Mesenchymal stem cell (in vitro differentiated cells and primary cell): ENCODE measurements at regions not wholly inside any gene's neighbourhood (a gene's known extent, or its start where the extent isn't known, plus 50 kb on each side); places are given as distances from the start of the nearest gene placed in this dataset.

ENCODE experiments used
- DNase-seq: peaks from one replicate; pipeline ENCODE4 v3.0.0-alpha.2; 2013
- H2AFZ ChIP-seq: one replicate; pipeline ENCODE4 v1.6.1; 2013; ENCODE audit warnings: low read depth, mild to moderate bottlenecking, control low read depth, inconsistent platforms, low read length, moderate library complexity
- H2AK5ac ChIP-seq: 2 replicates; pipeline ENCODE4 v1.6.1; 2013; ENCODE audit warnings: low read length, moderate library complexity, mild to moderate bottlenecking, inconsistent platforms; ENCODE audit not compliant: severe bottlenecking
- H2BK120ac ChIP-seq: one replicate; pipeline ENCODE4 v1.6.1; 2013; ENCODE audit warnings: low read depth, mild to moderate bottlenecking, inconsistent platforms, low read length, moderate library complexity
- H2BK12ac ChIP-seq, 2 experiments: one replicate each; pipeline ENCODE4 v1.6.1; 2013; ENCODE audit warnings: inconsistent platforms in 2 of 2, low read length in 2 of 2, mild to moderate bottlenecking in 2 of 2, moderate library complexity in 2 of 2, control low read depth in 1 of 2
- H2BK15ac ChIP-seq: one replicate; pipeline ENCODE4 v1.6.1; 2013; ENCODE audit warnings: mild to moderate bottlenecking, low read depth, inconsistent platforms; ENCODE audit not compliant: poor library complexity, severe bottlenecking
- H2BK5ac ChIP-seq: 2 replicates; pipeline ENCODE4 v1.6.1; 2013; ENCODE audit warnings: low read depth, mild to moderate bottlenecking, low read length, control low read depth, inconsistent platforms; ENCODE audit not compliant: poor library complexity, severe bottlenecking
- H3K14ac ChIP-seq, 2 experiments: one replicate each; pipeline ENCODE4 v1.6.1; 2013; ENCODE audit warnings: inconsistent platforms in 2 of 2, low read length in 2 of 2, control low read depth in 1 of 2, mild to moderate bottlenecking in 1 of 2, moderate library complexity in 1 of 2
- H3K18ac ChIP-seq, 2 experiments: one replicate each; pipeline ENCODE4 v1.6.1; 2013; ENCODE audit warnings: inconsistent platforms in 2 of 2, low read length in 2 of 2, control low read depth in 1 of 2, low read depth in 1 of 2, mild to moderate bottlenecking in 1 of 2
- H3K23ac ChIP-seq, 2 experiments: one replicate each; pipeline ENCODE4 v1.6.1; 2013; ENCODE audit warnings: inconsistent platforms in 2 of 2, low read length in 2 of 2, mild to moderate bottlenecking in 2 of 2, moderate library complexity in 2 of 2, control low read depth in 1 of 2
- H3K27ac ChIP-seq: 2 replicates; pipeline ENCODE4 v1.5.1; 2013; ENCODE audit warnings: mild to moderate bottlenecking, moderate library complexity, low read length, control low read depth, inconsistent platforms; ENCODE audit not compliant: poor library complexity, severe bottlenecking
- H3K27me3 ChIP-seq, 2 experiments: 2 replicates each; pipeline versions ENCODE4 v1.6.1 to v1.7.0; 2013; ENCODE audit warnings: low read length in 2 of 2, mild to moderate bottlenecking in 2 of 2, moderate library complexity in 2 of 2, control low read depth in 1 of 2, inconsistent platforms in 1 of 2; ENCODE audit not compliant: control insufficient read depth in 1 of 2, insufficient read depth in 1 of 2
- H3K36me3 ChIP-seq, 2 experiments: 2 replicates each; pipeline versions ENCODE4 v1.6.1 to v1.7.0; 2013; ENCODE audit warnings: low read length in 2 of 2, control low read depth in 1 of 2, inconsistent platforms in 1 of 2, low read depth in 1 of 2, mild to moderate bottlenecking in 1 of 2; ENCODE audit not compliant: insufficient read depth in 2 of 2, control insufficient read depth in 1 of 2
- H3K4ac ChIP-seq, 2 experiments: one replicate each; pipeline ENCODE4 v1.6.1; 2013; ENCODE audit warnings: inconsistent platforms in 2 of 2, low read length in 2 of 2, mild to moderate bottlenecking in 2 of 2, moderate library complexity in 2 of 2, control low read depth in 1 of 2, low read depth in 1 of 2
- H3K4me1 ChIP-seq: 2 replicates; pipeline ENCODE4 v1.6.1; 2013; ENCODE audit warnings: low read depth, low read length, control low read depth; ENCODE audit not compliant: control insufficient read depth, insufficient read depth
- H3K4me2 ChIP-seq: 2 replicates; pipeline ENCODE4 v1.6.1; 2013; ENCODE audit warnings: low read length, mild to moderate bottlenecking, inconsistent platforms; ENCODE audit not compliant: poor library complexity, severe bottlenecking
- H3K4me3 ChIP-seq, 2 experiments: 2 replicates each; pipeline versions ENCODE4 v1.5.1 to v1.7.0; 2013; ENCODE audit warnings: low read length in 2 of 2, mild to moderate bottlenecking in 2 of 2, control low read depth in 1 of 2, low read depth in 1 of 2; ENCODE audit not compliant: insufficient read depth in 1 of 2
- H3K79me1 ChIP-seq: replicated peaks from 2 replicates; pipeline ENCODE4 v1.6.1; 2013; ENCODE audit warnings: mild to moderate bottlenecking, control low read depth, low read length, inconsistent platforms; ENCODE audit not compliant: poor library complexity, severe bottlenecking
- H3K9ac ChIP-seq: 2 replicates; pipeline ENCODE4 v1.7.0; 2013; ENCODE audit warnings: mild to moderate bottlenecking, low read length, moderate library complexity
- H3K9me3 ChIP-seq: 2 replicates; pipeline ENCODE4 v1.7.0; 2013; ENCODE audit warnings: mild to moderate bottlenecking, low read length; ENCODE audit not compliant: control insufficient read depth
- H4K8ac ChIP-seq: one replicate; pipeline ENCODE4 v1.6.1; 2013; ENCODE audit warnings: inconsistent platforms, mild to moderate bottlenecking, low read length, moderate library complexity
- H4K91ac ChIP-seq: one replicate; pipeline ENCODE4 v1.6.1; 2013; ENCODE audit warnings: mild to moderate bottlenecking, low read length, inconsistent platforms
- WGBS: methylation state at CpG from one replicate; pipeline ENCODE4 v1.1.7; 2013; ENCODE audit warnings: mixed read lengths; 5-methylcytosine and 5-hydroxymethylcytosine counted together

- no peak overlapping the region for H3K14ac ChIP-seq
- no peak overlapping the region for H3K4me3 ChIP-seq
- no peak overlapping the region for H4K91ac ChIP-seq
- no peak overlapping the region for H2BK12ac ChIP-seq
- H4K8ac ChIP-seq, result no peak overlapping the region
- 67% methylated on average over 1 of the region's 1 CpG for WGBS
- H3K27ac ChIP-seq, result no peak overlapping the region
- no peak overlapping the region for H2AK5ac ChIP-seq
- no peak overlapping the region for H3K18ac ChIP-seq
- no peaks in the 10 kb centered on the region for H3K36me3 ChIP-seq
- DNase-seq, result no peak
- H3K4me1 ChIP-seq, result no peaks in the 10 kb centered on the region
- peaks cover 8 to 15% of the 10 kb centered on the region in 2 experiments for H3K27me3 ChIP-seq
- no peak overlapping the region for H3K4me2 ChIP-seq
- no peak overlapping the region for H3K23ac ChIP-seq
- no peak overlapping the region for H2AFZ ChIP-seq
- H2BK15ac ChIP-seq, result no peak overlapping the region
- H2BK5ac ChIP-seq, result no peak overlapping the region
- no peak overlapping the region for H3K9ac ChIP-seq
- no peak overlapping the region for H3K4ac ChIP-seq
- H3K79me1 ChIP-seq, result no peaks in the 10 kb centered on the region
- no peak overlapping the region for H2BK120ac ChIP-seq
- H3K9me3 ChIP-seq, result peaks cover 5% of the 10 kb centered on the region
Measured at GRCh38 chr6:6771224-6771945, 182.9 kb downstream of the LY86 start.

GRCh38 chr6:6771964-6772363, 183.4 kb downstream of the LY86 start:
- WGBS, result 88% methylated on average over 5 of the region's 5 CpGs
- no peak for DNase-seq
- H3K79me1 ChIP-seq, result no peaks in the 10 kb centered on the region
- H3K4ac ChIP-seq, result no peak overlapping the region
- H3K23ac ChIP-seq, result no peak overlapping the region
- H2BK15ac ChIP-seq, result no peak overlapping the region
- H2AK5ac ChIP-seq, result no peak overlapping the region
- H2BK5ac ChIP-seq, result no peak overlapping the region
- H3K27me3 ChIP-seq, result peaks cover 10 to 20% of the 10 kb centered on the region in 2 experiments
- H4K91ac ChIP-seq, result no peak overlapping the region
- H3K9me3 ChIP-seq, result peaks cover 10% of the 10 kb centered on the region
- no peaks in the 10 kb centered on the region for H3K36me3 ChIP-seq
- no peak overlapping the region for H2BK12ac ChIP-seq
- no peak overlapping the region for H3K14ac ChIP-seq
- no peak overlapping the region for H3K18ac ChIP-seq
- no peaks in the 10 kb centered on the region for H3K4me1 ChIP-seq
- no peak overlapping the region for H4K8ac ChIP-seq
- no peak overlapping the region for H2BK120ac ChIP-seq
- no peak overlapping the region for H2AFZ ChIP-seq
- H3K4me2 ChIP-seq, result no peak overlapping the region
- no peak overlapping the region for H3K9ac ChIP-seq
- H3K4me3 ChIP-seq, result no peak overlapping the region
- no peak overlapping the region for H3K27ac ChIP-seq

GRCh38 chr6:6772751-6773150, 184.2 kb downstream of the LY86 start:
- peak overlapping the region; percentile 3 for H4K8ac ChIP-seq

GRCh38 chr6:6775074-6775473, 186.6 kb downstream of the LY86 start:
- DNase-seq, result no peak
- Histone ChIP-seq H3K9ac (no peak overlapping the region), H4K8ac (no peak overlapping the region), H2BK12ac (no peak overlapping the region), H3K14ac (no peak overlapping the region), H3K36me3 (no peaks in the 10 kb centered on the region), H2BK5ac (no peak overlapping the region), H3K27ac (no peak overlapping the region), H2AK5ac (no peak overlapping the region), H3K9me3 (peaks cover 11% of the 10 kb centered on the region), H4K91ac (no peak overlapping the region), H3K23ac (no peak overlapping the region), H2AFZ (no peak overlapping the region), H3K4me2 (no peak overlapping the region), H3K4me3 (no peak overlapping the region), H3K79me1 (no peaks in the 10 kb centered on the region), H3K4me1 (no peaks in the 10 kb centered on the region), H3K27me3 (peaks cover 5 to 37% of the 10 kb centered on the region in 2 experiments), H3K18ac (no peak overlapping the region), H2BK120ac (no peak overlapping the region), H2BK15ac (no peak overlapping the region), H3K4ac (no peak overlapping the region)
- 79% methylated on average over 2 of the region's 3 CpGs for WGBS

More at GRCh38 chr6:6772751-6773150, 184.2 kb downstream of the LY86 start:
- 63% methylated on average over 6 of the region's 6 CpGs for WGBS
- H3K18ac ChIP-seq, result no peak overlapping the region
- H2BK15ac ChIP-seq, result no peak overlapping the region
- no peak overlapping the region for H2BK12ac ChIP-seq
- no peak overlapping the region for H3K4ac ChIP-seq
- peaks cover 10 to 21% of the 10 kb centered on the region in 2 experiments for H3K27me3 ChIP-seq
- H3K4me1 ChIP-seq, result no peaks in the 10 kb centered on the region
- no peak overlapping the region for H3K14ac ChIP-seq
- no peak overlapping the region for H3K9ac ChIP-seq
- H3K23ac ChIP-seq, result no peak overlapping the region
- no peak overlapping the region for H2BK120ac ChIP-seq
- H2AFZ ChIP-seq, result no peak overlapping the region
- DNase-seq, result no peak
- H3K79me1 ChIP-seq, result no peaks in the 10 kb centered on the region
- no peak overlapping the region for H4K91ac ChIP-seq
- H3K4me3 ChIP-seq, result no peak overlapping the region
- peaks cover 11% of the 10 kb centered on the region for H3K9me3 ChIP-seq
- H3K36me3 ChIP-seq, result no peaks in the 10 kb centered on the region
- no peak overlapping the region for H2BK5ac ChIP-seq
- no peak overlapping the region for H3K4me2 ChIP-seq
- no peak overlapping the region for H3K27ac ChIP-seq
- no peak overlapping the region for H2AK5ac ChIP-seq
